ENCODE measurements at regions not wholly inside any gene's neighbourhood (a gene's known extent, or its start where the extent isn't known, plus 50 kb on each side); places are given as distances from the start of the nearest gene placed in this dataset.
A peak's percentile ranks its signal among the peaks of the same experiment; 100 is the strongest.

- no peak for TF ChIP-seq POU6F1 (CRISPR knock-in tag; IDR thresholded peaks at IDR 0.05; ENCODE audit: borderline replicate concordance, low read depth)
- ATAC-seq: peak; percentile 88
Observed at GRCh38 chr12:69108037-69108436, 131.3 kb upstream of the CPSF6 start.

GRCh38 chr12:69112616-69113015 lies 126.8 kb upstream of the CPSF6 start:
- TF ChIP-seq ZFP3 (CRISPR knock-in tag; IDR thresholded peaks at IDR 0.05): no peak
- no peak for TF ChIP-seq PATZ1 (CRISPR knock-in tag; IDR thresholded peaks at IDR 0.05; ENCODE audit: borderline replicate concordance)
- TF ChIP-seq SNAI2 (CRISPR knock-in tag; IDR thresholded peaks at IDR 0.05): no peak
- no peak for TF ChIP-seq CREB5 (CRISPR knock-in tag; IDR thresholded peaks at IDR 0.05; ENCODE audit: low read depth)
- no peak for TF ChIP-seq ISL1 (CRISPR knock-in tag; IDR thresholded peaks at IDR 0.05)
- TF ChIP-seq TOX (CRISPR knock-in tag; IDR thresholded peaks at IDR 0.05; ENCODE audit: borderline replicate concordance): no peak
- no peak for TF ChIP-seq ZNF70 (CRISPR knock-in tag; IDR thresholded peaks at IDR 0.05)
- TF ChIP-seq ESRRG (CRISPR knock-in tag; IDR thresholded peaks at IDR 0.05): no peak
- TF ChIP-seq CSDC2 (CRISPR knock-in tag; IDR thresholded peaks at IDR 0.05): no peak
- ATAC-seq: no peak

GRCh38 chr12:69115099-69115498 lies 124.3 kb upstream of the CPSF6 start:
- no peak for ATAC-seq
- TF ChIP-seq CSRNP3 (CRISPR knock-in tag; IDR thresholded peaks at IDR 0.05): no peak
- TF ChIP-seq ZFP30 (CRISPR knock-in tag; IDR thresholded peaks at IDR 0.05): no peak
- no peak for TF ChIP-seq GLIS3 (CRISPR knock-in tag; IDR thresholded peaks at IDR 0.05)
- no peak for TF ChIP-seq ZFP3 (CRISPR knock-in tag; IDR thresholded peaks at IDR 0.05)
- TF ChIP-seq CREB5 (CRISPR knock-in tag; IDR thresholded peaks at IDR 0.05; ENCODE audit: low read depth): no peak
- TF ChIP-seq OSR1 (CRISPR knock-in tag; IDR thresholded peaks at IDR 0.05): no peak
- TF ChIP-seq PATZ1 (CRISPR knock-in tag; IDR thresholded peaks at IDR 0.05; ENCODE audit: borderline replicate concordance): no peak
- no peak for TF ChIP-seq ZNF70 (CRISPR knock-in tag; IDR thresholded peaks at IDR 0.05)
- no peak for TF ChIP-seq ZNF565 (CRISPR knock-in tag; conservative IDR thresholded peaks at IDR 0.05; ENCODE audit: low read depth)
- no peak for TF ChIP-seq ZC3H10 (CRISPR knock-in tag; IDR thresholded peaks at IDR 0.05)
- no peak for TF ChIP-seq PPARA (CRISPR knock-in tag; IDR thresholded peaks at IDR 0.05; ENCODE audit: borderline replicate concordance)
- no peak for TF ChIP-seq ARNTL (CRISPR knock-in tag; IDR thresholded peaks at IDR 0.05; ENCODE audit: borderline replicate concordance, low read depth)
- TF ChIP-seq SNAI2 (CRISPR knock-in tag; IDR thresholded peaks at IDR 0.05): no peak

- no peak for TF ChIP-seq TOX (CRISPR knock-in tag; IDR thresholded peaks at IDR 0.05; ENCODE audit: borderline replicate concordance)
- ATAC-seq: no peak
Observed at GRCh38 chr12:69115951-69116350, 123.4 kb upstream of the CPSF6 start.
